ENCODE measurements at regions not wholly inside any gene's neighbourhood (a gene's known extent, or its start where the extent isn't known, plus 50 kb on each side); places are given as distances from the start of the nearest gene placed in this dataset.

DNA sequence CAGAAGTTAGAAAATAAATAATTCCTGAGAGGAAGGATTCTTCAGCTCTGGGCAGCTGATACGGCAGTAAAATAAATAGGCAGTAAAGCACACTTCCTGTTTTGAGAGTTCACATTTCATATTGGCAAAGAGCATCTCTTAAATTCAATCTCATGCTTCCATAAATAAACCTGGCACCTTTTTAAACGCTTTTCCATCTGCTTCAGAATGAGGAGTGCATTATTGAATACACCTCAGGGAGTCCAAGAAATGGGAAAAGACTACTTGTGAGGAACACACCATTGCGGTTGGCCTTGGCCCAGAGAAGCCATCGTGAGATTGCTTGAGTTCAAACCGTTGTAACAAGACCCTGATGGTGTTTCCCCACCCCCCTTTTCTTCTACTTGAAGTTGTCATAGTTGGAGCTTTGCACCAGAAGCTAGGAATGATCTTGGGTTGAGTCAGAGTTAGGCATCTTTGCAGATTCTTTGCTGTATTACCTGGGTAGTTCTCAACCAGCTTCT is 123.9 kb downstream of the RDH14 start:
- ChIA-PET POLR2A (no interaction called here), CTCF (no interaction called here)
- Mint-ChIP-seq H3K4me3 (no peak overlapping the region), H3K4me1 (no peaks in the 10 kb centered on the region), H3K27ac (no peak overlapping the region), H3K27me3 (peaks cover 11% of the 10 kb centered on the region), H3K9me3 (ENCODE audit: insufficient read depth) (no peaks in the 10 kb centered on the region)
- ATAC-seq (ENCODE audit: low read depth) (no peak), DNase-seq (no peak)
- Histone ChIP-seq H3K27me3 (replicated peaks in 1 of 4; ENCODE audit: control extremely low read depth in 1 of 4, control insufficient read depth in 3 of 4, insufficient read depth in 4 of 4, low read length in 3 of 4) (peaks cover 0 to 9% (median 0%) of the 10 kb centered on the region in 4 experiments), H3K4me2 (replicated peaks; ENCODE audit: low read depth, low read length, poor library complexity, severe bottlenecking) (no peak overlapping the region), H3K27ac (ENCODE audit: low read length in 2 of 2) (no peak overlapping the region), H3K36me3 (replicated peaks in 1 of 2; ENCODE audit: control extremely low read depth in 1 of 2, control insufficient read depth in 1 of 2, extremely low read depth in 1 of 2, insufficient read depth in 2 of 2, low read length in 1 of 2) (no peaks in the 10 kb centered on the region), H3K4me3 (ENCODE audit: control extremely low read depth in 1 of 5, extremely low read depth in 1 of 5, insufficient read depth in 1 of 5, low read depth in 2 of 5, low read length in 4 of 5) (no peak overlapping the region), H3K9ac (ENCODE audit: low read length) (no peak overlapping the region), H4K20me1 (ENCODE audit: control insufficient read depth, insufficient read depth, low read length, poor library complexity, severe bottlenecking) (no peaks in the 10 kb centered on the region), H3K79me2 (ENCODE audit: control insufficient read depth, insufficient read depth, low read length) (no peaks in the 10 kb centered on the region), H3K9me3 (ENCODE audit: control extremely low read depth in 1 of 3, control insufficient read depth in 2 of 3, insufficient read depth in 1 of 3, low read length in 2 of 3) (peaks cover 0 to 2% (median 0%) of the 10 kb centered on the region in 3 donors), H3K4me1 (ENCODE audit: control insufficient read depth in 2 of 2, insufficient read depth in 2 of 2, low read length in 2 of 2) (no peaks in the 10 kb centered on the region), H2AFZ (ENCODE audit: insufficient read depth, low read depth, low read length, poor library complexity, severe bottlenecking) (no peak overlapping the region)
- intact Hi-C loops (cut with micrococcal nuclease), result no loop called here
- 70% methylated on average over 3 of the region's 5 CpGs for WGBS (ENCODE audit: insufficient coverage)
- TF ChIP-seq EZH2 (IDR thresholded peaks at IDR 0.05; ENCODE audit: borderline replicate concordance, insufficient read depth, low read depth, low read length, poor library complexity, severe bottlenecking), result no peak
- TF ChIP-seq, protein P1, sequence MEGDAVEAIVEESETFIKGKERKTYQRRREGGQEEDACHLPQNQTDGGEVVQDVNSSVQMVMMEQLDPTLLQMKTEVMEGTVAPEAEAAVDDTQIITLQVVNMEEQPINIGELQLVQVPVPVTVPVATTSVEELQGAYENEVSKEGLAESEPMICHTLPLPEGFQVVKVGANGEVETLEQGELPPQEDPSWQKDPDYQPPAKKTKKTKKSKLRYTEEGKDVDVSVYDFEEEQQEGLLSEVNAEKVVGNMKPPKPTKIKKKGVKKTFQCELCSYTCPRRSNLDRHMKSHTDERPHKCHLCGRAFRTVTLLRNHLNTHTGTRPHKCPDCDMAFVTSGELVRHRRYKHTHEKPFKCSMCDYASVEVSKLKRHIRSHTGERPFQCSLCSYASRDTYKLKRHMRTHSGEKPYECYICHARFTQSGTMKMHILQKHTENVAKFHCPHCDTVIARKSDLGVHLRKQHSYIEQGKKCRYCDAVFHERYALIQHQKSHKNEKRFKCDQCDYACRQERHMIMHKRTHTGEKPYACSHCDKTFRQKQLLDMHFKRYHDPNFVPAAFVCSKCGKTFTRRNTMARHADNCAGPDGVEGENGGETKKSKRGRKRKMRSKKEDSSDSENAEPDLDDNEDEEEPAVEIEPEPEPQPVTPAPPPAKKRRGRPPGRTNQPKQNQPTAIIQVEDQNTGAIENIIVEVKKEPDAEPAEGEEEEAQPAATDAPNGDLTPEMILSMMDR (IDR thresholded peaks at IDR 0.05), result no peak

DNA sequence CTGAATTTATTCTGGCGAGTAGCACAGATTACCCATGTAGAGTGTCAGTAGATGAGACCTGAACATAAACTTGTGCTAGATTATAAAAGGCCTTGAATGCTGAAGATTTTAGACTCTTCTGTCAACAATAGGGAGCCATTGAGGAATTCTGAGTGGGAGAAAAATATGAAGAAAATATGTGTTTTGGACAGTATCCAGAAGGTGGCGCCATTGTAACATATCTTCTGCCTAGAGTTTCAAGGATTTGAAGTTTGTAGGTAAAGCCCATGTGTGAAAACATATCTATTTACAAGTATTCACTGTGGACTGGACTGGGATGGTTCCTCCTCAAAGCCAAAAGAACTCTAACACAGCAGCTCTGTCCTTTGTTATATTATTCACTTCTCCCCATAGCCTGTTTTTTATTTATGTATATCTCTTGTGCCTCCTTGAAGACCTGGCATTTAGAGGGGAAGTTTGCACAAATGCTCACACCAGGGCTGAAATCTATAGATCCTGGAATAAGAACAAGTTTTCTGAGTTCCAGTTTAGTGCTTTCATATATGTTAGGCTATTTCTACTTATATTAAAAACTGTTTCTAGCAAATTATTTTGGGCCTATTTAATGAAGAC is 124.9 kb downstream of the RDH14 start:
- ChIA-PET CTCF (no interaction called here), POLR2A (no interaction called here)
- Histone ChIP-seq H3K9me3 (ENCODE audit: control extremely low read depth in 1 of 3, control insufficient read depth in 2 of 3, insufficient read depth in 1 of 3, low read length in 2 of 3) (peaks cover 0 to 2% (median 0%) of the 10 kb centered on the region in 3 donors), H3K4me1 (ENCODE audit: control insufficient read depth in 2 of 2, insufficient read depth in 2 of 2, low read length in 2 of 2) (no peaks in the 10 kb centered on the region), H3K4me2 (replicated peaks; ENCODE audit: low read depth, low read length, poor library complexity, severe bottlenecking) (no peak overlapping the region), H3K27ac (ENCODE audit: low read length in 2 of 2) (no peak overlapping the region), H3K9ac (ENCODE audit: low read length) (no peak overlapping the region), H3K4me3 (ENCODE audit: control extremely low read depth in 1 of 5, extremely low read depth in 1 of 5, insufficient read depth in 1 of 5, low read depth in 2 of 5, low read length in 4 of 5) (no peak overlapping the region), H3K27me3 (replicated peaks in 1 of 4; ENCODE audit: control extremely low read depth in 1 of 4, control insufficient read depth in 3 of 4, insufficient read depth in 4 of 4, low read length in 3 of 4) (peaks cover 0 to 4% (median 0%) of the 10 kb centered on the region in 4 experiments), H2AFZ (ENCODE audit: insufficient read depth, low read depth, low read length, poor library complexity, severe bottlenecking) (no peak overlapping the region), H3K36me3 (replicated peaks in 1 of 2; ENCODE audit: control extremely low read depth in 1 of 2, control insufficient read depth in 1 of 2, extremely low read depth in 1 of 2, insufficient read depth in 2 of 2, low read length in 1 of 2) (no peaks in the 10 kb centered on the region), H4K20me1 (ENCODE audit: control insufficient read depth, insufficient read depth, low read length, poor library complexity, severe bottlenecking) (no peaks in the 10 kb centered on the region), H3K79me2 (ENCODE audit: control insufficient read depth, insufficient read depth, low read length) (no peaks in the 10 kb centered on the region)
- Mint-ChIP-seq H3K4me3 (no peak overlapping the region), H3K27me3 (peaks cover 9% of the 10 kb centered on the region), H3K27ac (no peak overlapping the region), H3K4me1 (no peaks in the 10 kb centered on the region), H3K9me3 (ENCODE audit: insufficient read depth) (no peaks in the 10 kb centered on the region)
- intact Hi-C loops (cut with micrococcal nuclease), result no loop called here
- no peak for TF ChIP-seq EZH2 (IDR thresholded peaks at IDR 0.05; ENCODE audit: borderline replicate concordance, insufficient read depth, low read depth, low read length, poor library complexity, severe bottlenecking)
- TF ChIP-seq, protein P1 (IDR thresholded peaks at IDR 0.05), result peak; percentile 63
- DNase-seq, result peak; percentile 17
- no peak for ATAC-seq (ENCODE audit: low read depth)
- WGBS (ENCODE audit: insufficient coverage), result 90% methylated on average over 1 of the region's 2 CpGs

Measured in B cell (primary cell).